SH-SY5Y (cell line): ENCODE measurements at regions not wholly inside any gene's neighbourhood (a gene's known extent, or its start where the extent isn't known, plus 50 kb on each side); places are given as distances from the start of the nearest gene placed in this dataset.

Experiments used
- GATA2 ChIP-seq: IDR thresholded peaks from 2 replicates; pipeline ENCODE4 v1.6.1; 2011; ENCODE audit warnings: mild to moderate bottlenecking, low read depth, low read length
- GATA3 ChIP-seq: IDR thresholded peaks from 2 replicates; pipeline ENCODE4 v1.6.1; 2011; ENCODE audit warnings: low read depth, mild to moderate bottlenecking, low read length, moderate library complexity

GRCh38 chr1:239536165-239536849 lies 149.9 kb downstream of the CHRM3 start:
- no peak for TF ChIP-seq GATA3
- no peak for TF ChIP-seq GATA2
